Midbrain (tissue), 1 donor: ENCODE measurements at regions not wholly inside any gene's neighbourhood (a gene's known extent, or its start where the extent isn't known, plus 50 kb on each side); places are given as distances from the start of the nearest gene placed in this dataset.
A peak's percentile ranks its signal among the peaks of the same experiment; 100 is the strongest.

Source experiments
- DNase-seq: peaks from one replicate; lab custom pipeline; 2025; lab: John Stamatoyannopoulos, UW

DNA sequence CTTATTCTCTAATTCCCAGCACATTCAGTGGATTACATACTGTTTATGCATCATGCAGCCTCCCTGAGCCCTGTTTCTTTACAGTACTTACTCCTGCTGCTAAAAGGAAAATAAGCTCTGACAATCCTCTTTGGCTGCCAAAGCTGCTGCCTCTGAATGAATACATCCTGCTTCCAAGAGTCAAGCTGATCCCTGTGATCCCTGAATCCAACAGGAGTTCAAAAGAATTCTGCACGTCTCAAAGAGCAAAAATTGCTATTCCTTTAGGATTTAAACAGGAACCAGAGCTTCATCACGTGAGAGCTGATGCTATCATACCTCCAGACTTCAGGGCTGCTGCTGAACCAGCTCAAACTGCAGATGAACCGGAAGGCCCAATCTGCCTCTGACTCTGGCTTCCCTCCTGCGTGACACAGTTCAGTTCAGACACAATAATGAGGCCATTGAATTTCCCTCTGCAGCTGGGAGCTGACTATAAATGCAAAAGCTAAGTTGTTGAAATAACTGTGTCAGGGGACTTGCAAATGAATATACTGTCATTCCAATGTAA lies 851.0 kb upstream of the PHF14 start:
- DNase-seq: peak; percentile 87

GRCh38 chr7:10128748-10129147 lies 844.9 kb upstream of the PHF14 start:
- peak; percentile 44 for DNase-seq

GRCh38 chr7:10138087-10138854 lies 835.4 kb upstream of the PHF14 start:
- no peak for DNase-seq

- DNase-seq: no peak
Observed at GRCh38 chr7:10146271-10146670, 827.4 kb upstream of the PHF14 start.

- DNase-seq: no peak
Observed at GRCh38 chr7:10156972-10157371, 816.7 kb upstream of the PHF14 start.

- no peak for DNase-seq
Observed at GRCh38 chr7:10181996-10182395, 791.7 kb upstream of the PHF14 start.

DNA sequence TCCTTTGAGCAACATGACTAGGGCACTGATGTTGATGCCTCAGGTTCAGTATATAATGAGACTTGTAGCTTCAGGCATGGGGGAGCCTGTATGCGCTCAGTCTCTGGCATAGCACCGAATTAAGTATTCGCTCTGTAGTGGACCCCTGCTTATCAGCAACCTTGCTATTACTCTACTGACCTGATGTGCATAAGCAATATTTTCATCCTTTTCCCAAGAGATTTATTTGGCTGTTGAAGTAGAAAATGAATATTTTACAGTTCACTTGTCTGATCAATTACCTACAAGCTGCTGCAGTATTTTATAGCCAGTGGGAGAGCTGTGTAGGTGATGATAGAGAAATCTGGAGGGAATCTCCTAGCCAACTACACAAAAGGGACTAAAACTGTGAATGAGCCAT lies 781.6 kb upstream of the PHF14 start:
- no peak for DNase-seq

- DNase-seq: peak; percentile 1
Observed at GRCh38 chr7:10205696-10206095, 768.0 kb upstream of the PHF14 start.

DNA sequence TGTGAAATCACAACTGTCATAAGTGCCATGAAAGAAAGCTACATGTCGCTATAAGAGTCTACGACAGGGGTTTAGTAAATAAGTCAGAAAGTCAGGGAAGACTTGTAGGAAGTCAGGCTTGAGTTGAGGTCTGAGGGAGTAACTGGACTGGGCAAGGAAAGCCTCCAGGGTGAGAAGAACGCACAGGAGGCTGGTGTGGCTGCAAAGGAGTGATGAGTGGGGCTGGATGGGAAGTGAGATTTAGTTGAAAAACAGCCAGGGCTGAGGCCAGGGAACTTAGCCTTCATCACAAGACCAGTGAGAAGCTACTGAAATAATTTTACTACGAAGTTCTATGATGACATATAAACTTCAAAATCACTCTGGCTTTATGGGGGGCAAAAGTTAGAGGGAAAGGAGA lies 763.7 kb upstream of the PHF14 start:
- DNase-seq: no peak

DNA sequence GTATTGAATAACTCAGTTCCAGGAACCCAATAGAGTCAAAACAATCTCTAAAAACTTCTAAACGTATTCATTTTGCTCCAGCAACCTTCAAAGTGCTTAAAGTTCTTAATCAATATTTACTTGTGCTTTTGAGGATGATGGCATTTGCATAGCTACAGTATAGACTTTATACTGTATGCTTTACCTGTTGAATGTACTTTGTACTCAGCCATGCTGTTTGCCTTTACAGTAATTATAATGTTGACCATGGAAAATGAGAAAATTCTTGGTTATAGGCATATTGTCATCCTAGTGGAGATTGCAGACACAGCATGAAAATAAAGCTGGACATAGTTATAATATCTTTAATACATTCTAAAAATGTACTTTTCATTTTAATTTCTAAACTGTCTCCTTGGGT lies 762.7 kb upstream of the PHF14 start:
- no peak for DNase-seq

DNA sequence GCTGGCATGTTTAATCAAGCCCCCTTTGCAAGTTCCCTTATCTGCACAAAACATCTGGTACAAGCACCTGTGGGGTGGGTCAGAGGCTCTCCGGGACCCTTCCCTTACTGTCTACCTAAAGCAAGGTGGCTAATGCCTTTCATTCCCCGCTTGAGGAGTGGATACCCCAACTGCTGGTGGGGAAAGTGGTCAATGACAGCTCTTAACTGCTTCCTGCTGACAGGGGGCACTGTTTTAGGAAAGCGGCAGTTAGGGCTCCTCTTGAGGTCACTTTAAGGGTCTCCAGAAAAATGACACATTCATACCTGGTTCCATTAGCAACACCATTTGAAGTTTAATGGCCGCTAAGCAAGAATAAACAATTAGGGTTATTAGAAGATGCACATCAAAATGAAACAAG lies 761.8 kb upstream of the PHF14 start:
- DNase-seq: no peak

GRCh38 chr7:10212649-10213048 lies 761.0 kb upstream of the PHF14 start:
- no peak for DNase-seq

DNA sequence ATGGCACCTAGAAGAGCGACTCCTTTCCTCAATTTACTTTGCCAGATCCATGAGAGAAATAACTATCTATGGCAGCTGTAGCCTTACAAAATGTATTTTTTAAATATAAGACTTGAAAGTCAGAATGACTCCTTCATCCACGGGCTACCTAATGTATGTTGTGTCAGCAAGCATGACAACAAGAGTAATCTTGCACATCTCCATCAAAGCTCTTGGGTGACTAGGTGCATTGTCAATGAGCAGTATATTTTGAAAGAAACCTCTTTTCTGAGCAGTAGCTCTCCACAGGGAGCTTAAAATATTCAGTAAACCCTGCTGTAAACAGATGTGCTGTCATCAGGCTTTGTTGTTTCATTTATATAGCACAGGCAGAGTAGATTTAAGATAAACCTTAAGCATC lies 757.2 kb upstream of the PHF14 start:
- no peak for DNase-seq

- no peak for DNase-seq
Observed at GRCh38 chr7:10221084-10221483, 752.6 kb upstream of the PHF14 start.

DNA sequence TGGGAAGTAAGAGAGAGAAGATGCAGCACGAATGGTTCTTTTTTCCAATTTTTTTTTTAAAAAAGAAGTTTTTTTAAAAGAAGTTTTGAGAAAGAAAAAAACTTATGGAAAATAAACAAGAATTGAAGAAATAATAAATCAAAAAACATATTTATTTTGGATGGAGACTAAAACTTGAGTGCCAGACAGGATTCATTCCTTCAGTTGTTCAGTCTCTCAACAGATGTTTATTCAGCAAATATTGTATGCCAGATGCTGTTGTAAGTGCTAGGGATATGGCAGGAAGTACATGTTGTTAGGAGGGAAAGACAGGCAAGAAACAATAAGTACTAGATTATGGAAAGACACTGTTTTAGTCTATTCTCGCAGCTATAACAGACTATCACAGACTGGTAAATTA lies 750.7 kb upstream of the PHF14 start:
- no peak for DNase-seq

DNA sequence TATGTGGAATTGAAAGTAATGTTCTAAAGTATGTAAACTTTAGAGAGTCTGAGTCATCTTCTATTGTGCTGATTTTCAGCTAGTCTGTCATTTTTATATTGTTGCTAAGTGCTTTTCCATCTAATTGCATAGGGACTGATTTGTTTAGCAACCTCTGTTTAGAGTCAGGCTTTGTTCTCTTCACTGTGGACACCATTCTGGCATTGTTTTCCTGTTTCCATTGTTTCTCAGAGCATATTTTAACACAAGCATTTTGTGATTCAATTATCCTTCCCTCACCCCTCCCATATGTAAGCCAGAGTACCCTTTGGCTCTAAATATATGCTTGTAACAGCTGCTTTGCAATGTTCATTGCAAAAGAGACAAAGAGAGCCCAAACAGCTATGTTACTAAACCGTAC lies 748.4 kb upstream of the PHF14 start:
- no peak for DNase-seq

DNA sequence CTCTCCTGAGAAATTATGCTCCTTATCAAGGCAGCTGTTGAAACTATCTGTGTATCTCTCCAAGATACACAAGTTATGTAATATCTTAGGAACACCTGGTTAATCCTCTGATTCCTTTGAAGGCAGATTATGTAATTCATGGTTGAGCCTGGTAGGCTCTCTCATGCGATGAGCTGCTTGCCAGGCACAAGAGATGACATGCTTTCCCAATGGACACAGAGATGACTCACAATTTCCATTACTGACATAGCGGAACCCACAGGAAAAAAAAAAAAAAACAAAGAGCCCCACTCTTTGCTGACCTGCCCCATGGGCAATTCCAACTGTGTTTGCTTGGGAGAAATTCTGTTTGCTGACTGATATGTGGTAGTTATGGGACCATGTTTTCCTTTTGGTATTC lies 736.4 kb upstream of the PHF14 start:
- no peak for DNase-seq

- no peak for DNase-seq
Observed at GRCh38 chr7:10238641-10239040, 735.0 kb upstream of the PHF14 start.

DNA sequence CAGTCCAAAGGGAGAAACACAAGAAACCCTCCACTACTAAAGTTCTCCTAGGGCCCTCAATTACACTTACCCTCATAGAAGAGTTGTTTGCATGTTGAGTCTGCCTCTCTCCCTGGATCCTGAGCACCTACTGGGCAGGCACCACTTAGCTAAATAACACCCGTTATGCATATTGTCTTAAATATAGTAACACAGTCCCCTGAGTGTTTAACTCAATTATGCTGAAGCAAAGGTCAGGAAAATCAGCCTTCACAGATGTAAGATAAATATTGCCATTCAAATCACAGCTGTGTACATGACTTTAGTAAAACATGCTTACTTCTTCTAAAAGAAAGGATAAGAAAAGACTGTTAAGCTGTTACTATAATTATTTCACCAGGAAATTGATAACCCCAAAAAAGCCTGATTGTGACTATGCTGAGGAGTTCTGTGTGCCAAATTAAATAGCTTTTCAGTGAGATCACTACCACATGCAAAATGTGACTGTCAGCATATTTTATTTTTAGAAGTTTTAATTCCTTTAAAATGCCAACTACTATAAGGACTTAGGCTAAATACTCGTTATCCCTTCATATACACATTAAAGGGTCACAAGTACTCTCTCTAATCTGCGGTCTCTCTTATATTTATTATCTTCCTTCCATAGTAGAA lies 733.9 kb upstream of the PHF14 start:
- DNase-seq: no peak

DNA sequence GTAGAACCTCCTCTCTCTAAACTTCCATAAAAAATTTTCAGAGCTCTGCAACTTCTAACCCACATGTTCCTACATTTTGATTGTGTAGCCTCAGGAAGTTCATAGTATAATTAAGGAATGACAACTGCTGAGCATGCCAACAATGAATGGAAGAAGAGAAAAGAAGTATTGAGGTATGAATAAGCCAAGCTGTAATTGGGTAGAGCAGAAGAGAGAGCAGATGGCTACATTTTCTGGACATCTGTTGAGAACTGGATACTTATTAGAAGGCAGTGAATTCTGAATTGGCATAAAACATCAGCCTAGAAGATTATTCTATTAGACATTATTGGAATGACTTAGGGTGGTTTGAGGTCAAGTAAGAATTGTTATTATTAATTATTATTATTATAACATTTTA lies 728.3 kb upstream of the PHF14 start:
- DNase-seq: no peak

GRCh38 chr7:10257438-10257837 lies 716.2 kb upstream of the PHF14 start:
- DNase-seq: no peak

GRCh38 chr7:10266976-10267375 lies 706.7 kb upstream of the PHF14 start:
- no peak for DNase-seq

DNA sequence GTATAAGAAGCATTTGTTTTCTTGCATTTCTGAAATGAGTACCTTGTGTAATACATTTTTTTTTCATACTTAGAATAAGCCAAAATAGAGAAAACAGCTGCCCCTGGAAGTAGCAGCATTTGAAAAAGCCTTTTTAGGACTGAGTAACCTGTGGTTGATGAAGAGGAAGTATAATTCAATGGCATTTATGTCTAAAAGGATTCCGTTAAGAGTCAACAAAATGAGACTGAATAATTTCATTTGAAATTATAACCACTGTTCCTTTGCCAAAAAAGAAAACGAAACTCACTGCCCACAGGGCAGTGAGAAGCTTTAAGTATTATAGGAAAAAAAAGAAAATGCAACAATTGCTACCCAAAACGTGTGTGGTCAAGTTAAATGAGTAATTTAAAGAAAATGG lies 705.6 kb upstream of the PHF14 start:
- DNase-seq: no peak

- no peak for DNase-seq
Observed at GRCh38 chr7:10282909-10283308, 690.8 kb upstream of the PHF14 start.
